Endothelial cell of umbilical vein (primary cell): ENCODE measurements at regions not wholly inside any gene's neighbourhood (a gene's known extent, or its start where the extent isn't known, plus 50 kb on each side); places are given as distances from the start of the nearest gene placed in this dataset.
A peak's percentile ranks its signal among the peaks of the same experiment; 100 is the strongest.

Experiments used
- BruUV-seq: library from RNA; stranded (reverse); fragments of 400-500 nt; replicated peaks from 2 replicates; lab custom pipeline; 2021; lab: Mats Ljungman, UMichigan
- CTCF ChIA-PET: fragments of 300-600, 350-600 bp; sonication (Branson Sonifier 250); formaldehyde crosslinking; loops from one replicate; lab custom pipeline; 2021; ENCODE audit warnings: antibody characterized with exemption, inconsistent platforms; lab: Charles Lee
- POLR2A ChIA-PET: fragments of 300-600, 350-600 bp; sonication (Branson Sonifier 250); formaldehyde crosslinking; loops from one replicate; lab custom pipeline; 2021; ENCODE audit warnings: antibody characterized with exemption, inconsistent platforms; lab: Charles Lee
- DNase-seq: peaks from one replicate; pipeline ENCODE4 v3.0.0-alpha.2; 2011; ENCODE audit warnings: low read depth, low spot score
- FAIRE-seq: peaks from 2 replicates; lab custom pipeline; 2011; peaks lifted over from hg19 to GRCh38; lab: Jason Lieb, UNC
- H2AFZ ChIP-seq: 2 replicates; pipeline ENCODE4 v1.6.0; 2012; ENCODE audit warnings: low read depth, low read length, control low read depth, inconsistent platforms
- H3K27ac ChIP-seq: 2 replicates; pipeline ENCODE4 v1.5.1; 2011; ENCODE audit warnings: low read depth, mild to moderate bottlenecking, control low read depth, low read length, moderate library complexity; ENCODE audit not compliant: insufficient read depth
- H3K27me3 ChIP-seq, 2 experiments: 2 replicates each; pipeline versions ENCODE4 v1.6.0 to v1.6.1; 2011; ENCODE audit warnings: low read length in 2 of 2, mixed read lengths in 1 of 2; ENCODE audit not compliant: control insufficient read depth in 2 of 2, insufficient read depth in 2 of 2
- H3K36me3 ChIP-seq, 2 experiments: 2 replicates in 1 of 2; 3 replicates in 1 of 2; pipeline ENCODE4 v1.5.1; 2011; ENCODE audit warnings: low read length in 2 of 2, mild to moderate bottlenecking in 1 of 2, moderate library complexity in 1 of 2; ENCODE audit not compliant: control insufficient read depth in 2 of 2, insufficient read depth in 2 of 2; ENCODE audit errors: extremely low read depth in 1 of 2
- H3K4me1 ChIP-seq: 3 replicates; pipeline ENCODE4 v1.5.1; 2011; ENCODE audit warnings: mild to moderate bottlenecking, low read length; ENCODE audit not compliant: control insufficient read depth, insufficient read depth; ENCODE audit errors: extremely low read depth
- H3K4me2 ChIP-seq: 2 replicates; pipeline ENCODE4 v1.6.1; 2011; ENCODE audit warnings: low read length, control low read depth, mixed read lengths; ENCODE audit not compliant: insufficient read depth
- H3K4me3 ChIP-seq, 3 experiments: fragments of 200-600 bp in 1 of 3; sonication (generic), shearing (Covaris generic) in 1 of 3; replicated peaks in 1 of 3; 2 replicates each; pipeline ENCODE4 v1.5.1; 2011 to 2016; ENCODE audit warnings: control low read depth in 3 of 3, low read length in 3 of 3, mild to moderate bottlenecking in 2 of 3, inconsistent platforms in 1 of 3, low read depth in 1 of 3, moderate library complexity in 1 of 3; ENCODE audit not compliant: insufficient read depth in 1 of 3
- H3K79me2 ChIP-seq: 2 replicates; pipeline ENCODE4 v1.6.0; 2012; ENCODE audit warnings: low read length, inconsistent platforms; ENCODE audit not compliant: control insufficient read depth, insufficient read depth
- H3K9ac ChIP-seq: replicated peaks from 2 replicates; pipeline ENCODE3; 2011; ENCODE audit warnings: low read length, control low read depth; ENCODE audit not compliant: insufficient read depth; ENCODE audit errors: extremely low read depth
- H3K9me1 ChIP-seq: replicated peaks from 3 replicates; pipeline ENCODE4 v1.6.0; 2011; ENCODE audit warnings: mild to moderate bottlenecking, low read length; ENCODE audit not compliant: control insufficient read depth, insufficient read depth; ENCODE audit errors: extremely low read depth
- H3K9me3 ChIP-seq: replicated peaks from 2 replicates; pipeline ENCODE4 v1.5.1; 2012; ENCODE audit warnings: low read length, inconsistent platforms; ENCODE audit not compliant: control insufficient read depth, insufficient read depth
- H4K20me1 ChIP-seq: replicated peaks from 2 replicates; pipeline ENCODE3; 2011; ENCODE audit warnings: mild to moderate bottlenecking, low read length; ENCODE audit not compliant: control insufficient read depth, insufficient read depth; ENCODE audit errors: extremely low read depth
- CTCF ChIP-seq, 2 donors: IDR thresholded peaks; 1 replicate in 1 of 2; 2 replicates in 1 of 2; pipeline ENCODE4 v1.5.1; 2011; ENCODE audit warnings: low read length in 2 of 2, mild to moderate bottlenecking in 2 of 2, moderate library complexity in 2 of 2, control low read depth in 1 of 2, inconsistent platforms in 1 of 2, low read depth in 1 of 2; ENCODE audit not compliant: insufficient read depth in 1 of 2; ENCODE audit errors: extremely low read depth in 1 of 2
- EZH2 ChIP-seq: IDR thresholded peaks from 2 replicates; pipeline ENCODE4 v1.6.1; 2012; ENCODE audit warnings: borderline replicate concordance, low read depth, mild to moderate bottlenecking, moderate library complexity, low read length, inconsistent platforms; ENCODE audit not compliant: severe bottlenecking
- FOS ChIP-seq: IDR thresholded peaks from 2 replicates; pipeline ENCODE4 v1.6.1; 2011; ENCODE audit warnings: mild to moderate bottlenecking, low read length, moderate library complexity, borderline replicate concordance; ENCODE audit not compliant: insufficient read depth
- GATA2 ChIP-seq: IDR thresholded peaks from 2 replicates; pipeline ENCODE4 v1.7.0; 2011; ENCODE audit warnings: low read depth, mild to moderate bottlenecking, moderate library complexity, mixed read lengths, low read length; ENCODE audit not compliant: insufficient read length, insufficient read depth
- JUN ChIP-seq: IDR thresholded peaks from 2 replicates; pipeline ENCODE4 v1.6.1; 2011; ENCODE audit warnings: borderline replicate concordance, low read depth; ENCODE audit not compliant: insufficient read length, insufficient read depth
- MAX ChIP-seq: IDR thresholded peaks from 2 replicates; pipeline ENCODE4 v1.6.1; 2011; ENCODE audit not compliant: insufficient read depth, insufficient read length
- MYC ChIP-seq: IDR thresholded peaks from one replicate; pipeline ENCODE4 v1.6.1; 2011; ENCODE audit warnings: mild to moderate bottlenecking, low read depth, low read length
- POLR2A ChIP-seq: IDR thresholded peaks from 2 replicates; pipeline ENCODE4 v1.6.1; 2012; ENCODE audit warnings: low read depth, mild to moderate bottlenecking, control low read depth, low read length
- POLR2AphosphoS5 ChIP-seq: IDR thresholded peaks from 2 replicates; pipeline ENCODE4 v1.6.1; 2012; ENCODE audit warnings: low read depth, mild to moderate bottlenecking, control low read depth, low read length, moderate library complexity; ENCODE audit not compliant: insufficient read depth
- dilution Hi-C: fragments of 300-500 bp; cut with MboI; formaldehyde crosslinking; loops from one replicate; pipeline ENCODE4 v1.15.0; 2019; ENCODE audit warnings: low sequenced_read_pairs; ENCODE audit not compliant: extremely low pct_ligation_motif_present
- intact Hi-C: fragments of 100-400 bp; cut with micrococcal nuclease; formaldehyde crosslinking; loops from one replicate; pipeline ENCODE4 v1.10.0; 2022

- no peak for TF ChIP-seq MAX
- H3K36me3 ChIP-seq: no peaks in the 10 kb centered on the region
- BruUV-seq: no TSS peak
- dilution Hi-C loops: no loop called here
- ChIA-PET CTCF (no interaction called here), POLR2A (no interaction called here)
- H3K9ac ChIP-seq: no peak overlapping the region
- H2AFZ ChIP-seq: no peak overlapping the region
- no peaks in the 10 kb centered on the region for H3K27me3 ChIP-seq
- no peak overlapping the region for H3K27ac ChIP-seq
- no peak for DNase-seq
- no peaks in the 10 kb centered on the region for H3K9me3 ChIP-seq
- H3K4me2 ChIP-seq: no peak overlapping the region
- intact Hi-C loops: no loop called here
- no peaks in the 10 kb centered on the region for H3K79me2 ChIP-seq
- no peaks in the 10 kb centered on the region for H3K9me1 ChIP-seq
- no peaks in the 10 kb centered on the region for H3K4me1 ChIP-seq
- no peak overlapping the region for H3K4me3 ChIP-seq
- no peaks in the 10 kb centered on the region for H4K20me1 ChIP-seq
- FAIRE-seq: no peak
These were observed 800.8 kb upstream of the SOX11 start for GRCh38 chr2:4891394-4891793.

GRCh38 chr2:4895371-4895770 lies 796.8 kb upstream of the SOX11 start:
- POLR2A ChIA-PET: no interaction called here
- intact Hi-C loops (no loop called here), dilution Hi-C loops (no loop called here)
- TF ChIP-seq JUN: no peak
- TF ChIP-seq GATA2: no peak
- TF ChIP-seq FOS: no peak
- no peak for TF ChIP-seq POLR2A
- no peak for TF ChIP-seq MYC
- TF ChIP-seq EZH2: no peak
- TF ChIP-seq MAX: no peak
- no peak for TF ChIP-seq POLR2AphosphoS5
- no peak for TF ChIP-seq CTCF (IDR thresholded peaks at IDR 0.05; ENCODE audit: extremely low read depth in 1 of 2, insufficient read depth in 1 of 2, low read depth in 1 of 2, low read length in 2 of 2)
- H2AFZ ChIP-seq: no peak overlapping the region
- H3K9ac ChIP-seq: no peak overlapping the region
- H3K9me1 ChIP-seq: no peaks in the 10 kb centered on the region
- DNase-seq (no peak), FAIRE-seq (peak; percentile 4)
- no peaks in the 10 kb centered on the region for H3K36me3 ChIP-seq
- no peaks in the 10 kb centered on the region for H3K9me3 ChIP-seq
- no peak overlapping the region for H3K27ac ChIP-seq
- no peaks in the 10 kb centered on the region for H3K4me1 ChIP-seq
- CTCF ChIA-PET: no interaction called here
- H3K79me2 ChIP-seq: no peaks in the 10 kb centered on the region
- no peaks in the 10 kb centered on the region for H3K27me3 ChIP-seq
- BruUV-seq: no TSS peak
- no peaks in the 10 kb centered on the region for H4K20me1 ChIP-seq
- H3K4me2 ChIP-seq: no peak overlapping the region
- no peak overlapping the region for H3K4me3 ChIP-seq
